B cell (primary cell): ENCODE measurements at regions not wholly inside any gene's neighbourhood (a gene's known extent, or its start where the extent isn't known, plus 50 kb on each side); places are given as distances from the start of the nearest gene placed in this dataset.

Source experiments
- ATAC-seq: fragments of 200-7000 bp; cut with Tn5 transposase; one replicate; pipeline ENCODE4 v1.10.0; 2021; ENCODE audit warnings: low read depth, mild to moderate bottlenecking, moderate number of reproducible peaks, moderate library complexity
- CTCF ChIA-PET: fragments of 350-600 bp; sonication (Branson Sonifier 250); formaldehyde crosslinking; loops from one replicate; lab custom pipeline; 2021; ENCODE audit warnings: antibody characterized with exemption, inconsistent platforms; lab: Charles Lee
- POLR2A ChIA-PET: fragments of 350-600 bp; sonication (Branson Sonifier 250); formaldehyde crosslinking; loops from one replicate; lab custom pipeline; 2021; ENCODE audit warnings: antibody characterized with exemption; lab: Charles Lee
- DNase-seq: peaks from one replicate; pipeline ENCODE4 v3.0.0; 2013
- H2AFZ ChIP-seq: 2 replicates; pipeline ENCODE4 v1.6.1; 2012; ENCODE audit warnings: mild to moderate bottlenecking, low read depth, low read length; ENCODE audit not compliant: insufficient read depth, poor library complexity, severe bottlenecking
- H3K27ac ChIP-seq, 2 donors: 1 replicate in 1 of 2; 2 replicates in 1 of 2; pipeline ENCODE4 v1.5.1; 2012 to 2013; ENCODE audit warnings: low read length in 2 of 2, mild to moderate bottlenecking in 2 of 2, moderate library complexity in 1 of 2
- H3K27me3 ChIP-seq, 4 experiments: fragments of 200-600 bp in 1 of 4; sonication (generic) in 1 of 4; replicated peaks in 1 of 4; 1 replicate in 2 of 4; 2 replicates in 2 of 4; pipeline versions ENCODE4 v1.6.1 to v1.7.0; 2013 to 2016; ENCODE audit warnings: low read length in 3 of 4, mild to moderate bottlenecking in 2 of 4, mixed read lengths in 1 of 4, moderate library complexity in 1 of 4; ENCODE audit not compliant: insufficient read depth in 4 of 4, control insufficient read depth in 3 of 4; ENCODE audit errors: control extremely low read depth in 1 of 4
- H3K36me3 ChIP-seq, 2 experiments: replicated peaks in 1 of 2; 1 replicate in 1 of 2; 2 replicates in 1 of 2; pipeline versions ENCODE4 v1.6.1 to v1.7.1; 2013; ENCODE audit warnings: low read length in 1 of 2; ENCODE audit not compliant: insufficient read depth in 2 of 2, control insufficient read depth in 1 of 2; ENCODE audit errors: control extremely low read depth in 1 of 2, extremely low read depth in 1 of 2
- H3K4me1 ChIP-seq, 2 donors: fragments of 200-600 bp in 1 of 2; sonication (generic) in 1 of 2; 1 replicate in 1 of 2; 2 replicates in 1 of 2; pipeline versions ENCODE4 v1.5.1 to v1.6.1; 2013 to 2017; ENCODE audit warnings: low read length in 2 of 2; ENCODE audit not compliant: control insufficient read depth in 2 of 2, insufficient read depth in 2 of 2
- H3K4me2 ChIP-seq: replicated peaks from 2 replicates; pipeline ENCODE3; 2012; ENCODE audit warnings: mild to moderate bottlenecking, low read depth, low read length; ENCODE audit not compliant: poor library complexity, severe bottlenecking
- H3K4me3 ChIP-seq, 5 experiments: fragments of 200-600 bp in 1 of 5; sonication (generic) in 1 of 5; 1 replicate in 3 of 5; 2 replicates in 2 of 5; pipeline versions ENCODE4 v1.5.1 to v1.7.0; 2011 to 2016; ENCODE audit warnings: low read length in 4 of 5, mild to moderate bottlenecking in 4 of 5, low read depth in 2 of 5, control low read depth in 1 of 5, moderate library complexity in 1 of 5; ENCODE audit not compliant: insufficient read depth in 1 of 5; ENCODE audit errors: control extremely low read depth in 1 of 5, extremely low read depth in 1 of 5
- H3K79me2 ChIP-seq: fragments of 200-600 bp; sonication (generic); one replicate; pipeline ENCODE4 v1.6.0; 2016; ENCODE audit warnings: low read length; ENCODE audit not compliant: control insufficient read depth, insufficient read depth
- H3K9ac ChIP-seq: fragments of 200-600 bp; sonication (generic); 2 replicates; pipeline ENCODE4 v1.6.1; 2017; ENCODE audit warnings: mild to moderate bottlenecking, low read length, moderate library complexity
- H3K9me3 ChIP-seq, 3 donors: one replicate each; pipeline versions ENCODE4 v1.6.1 to v1.7.1; 2013; ENCODE audit warnings: low read length in 2 of 3; ENCODE audit not compliant: control insufficient read depth in 2 of 3, insufficient read depth in 1 of 3; ENCODE audit errors: control extremely low read depth in 1 of 3
- H4K20me1 ChIP-seq: 2 replicates; pipeline ENCODE4 v1.6.0; 2012; ENCODE audit warnings: mild to moderate bottlenecking, low read length; ENCODE audit not compliant: insufficient read depth, control insufficient read depth, poor library complexity, severe bottlenecking
- H3K27ac Mint-ChIP-seq: one replicate; pipeline ENCODE4 v1.8.0; 2021; ENCODE audit warnings: mixed read lengths
- H3K27me3 Mint-ChIP-seq: one replicate; pipeline ENCODE4 v1.8.0; 2021; ENCODE audit warnings: mixed read lengths
- H3K4me1 Mint-ChIP-seq: one replicate; pipeline ENCODE4 v1.8.0; 2021; ENCODE audit warnings: mixed read lengths
- H3K4me3 Mint-ChIP-seq: one replicate; pipeline ENCODE4 v1.8.0; 2021; ENCODE audit warnings: mixed read lengths
- H3K9me3 Mint-ChIP-seq: one replicate; pipeline ENCODE4 v1.8.0; 2022; ENCODE audit warnings: mixed read lengths; ENCODE audit not compliant: insufficient read depth
- EZH2 ChIP-seq: IDR thresholded peaks from 2 replicates; pipeline ENCODE4 v1.6.1; 2012; ENCODE audit warnings: borderline replicate concordance, low read depth, mild to moderate bottlenecking, moderate library complexity, low read length; ENCODE audit not compliant: insufficient read depth, poor library complexity, severe bottlenecking
- WGBS: methylation state at CpG from one replicate; pipeline ENCODE4 v1.1.5; 2013; ENCODE audit warnings: missing lambda C conversion rate; ENCODE audit not compliant: insufficient coverage; 5-methylcytosine and 5-hydroxymethylcytosine counted together
- intact Hi-C: fragments of 100-400 bp; cut with micrococcal nuclease; formaldehyde crosslinking; loops from one replicate; pipeline ENCODE4 v1.10.0; 2022
- TF ChIP-seq, protein P1 (sequence below): fragments of 200-600 bp; IDR thresholded peaks from one replicate; pipeline ENCODE4 v1.8.0; 2022; ENCODE audit warnings: antibody characterized with exemption, mild to moderate bottlenecking

DNA sequence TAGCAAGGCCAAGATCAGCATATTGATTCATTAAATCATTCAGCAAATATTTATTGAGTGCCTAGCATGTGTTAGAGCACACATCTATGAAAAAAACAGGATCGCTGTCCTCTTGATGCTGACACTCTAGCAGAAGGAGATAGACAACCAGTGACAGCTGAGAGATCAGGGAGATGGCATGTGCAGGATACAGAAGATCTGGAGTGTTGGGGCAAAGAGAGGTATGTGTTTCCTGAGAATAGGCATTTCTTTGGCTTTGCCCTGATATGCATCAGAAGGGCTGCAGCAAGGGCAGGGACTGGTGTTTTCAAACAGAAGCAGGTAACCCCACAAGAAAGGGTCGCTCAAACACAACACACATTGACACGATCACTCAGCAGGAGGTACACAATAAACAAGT lies 423.4 kb downstream of the FOXO1 start:
- no peaks in the 10 kb centered on the region for H3K79me2 ChIP-seq
- no peaks in the 10 kb centered on the region for H3K9me3 ChIP-seq
- H3K4me3 ChIP-seq: no peak overlapping the region
- ATAC-seq (no peak), DNase-seq (no peak)
- peaks cover 2% of the 10 kb centered on the region for H3K4me1 Mint-ChIP-seq
- H3K27me3 ChIP-seq: no peaks in the 10 kb centered on the region
- no peak overlapping the region for H3K27ac Mint-ChIP-seq
- H4K20me1 ChIP-seq: no peaks in the 10 kb centered on the region
- no peaks in the 10 kb centered on the region for H3K36me3 ChIP-seq
- intact Hi-C loops: no loop called here
- ChIA-PET POLR2A (no interaction called here), CTCF (no interaction called here)
- no peaks in the 10 kb centered on the region for H3K27me3 Mint-ChIP-seq
- TF ChIP-seq EZH2: no peak
- TF ChIP-seq, protein P1, sequence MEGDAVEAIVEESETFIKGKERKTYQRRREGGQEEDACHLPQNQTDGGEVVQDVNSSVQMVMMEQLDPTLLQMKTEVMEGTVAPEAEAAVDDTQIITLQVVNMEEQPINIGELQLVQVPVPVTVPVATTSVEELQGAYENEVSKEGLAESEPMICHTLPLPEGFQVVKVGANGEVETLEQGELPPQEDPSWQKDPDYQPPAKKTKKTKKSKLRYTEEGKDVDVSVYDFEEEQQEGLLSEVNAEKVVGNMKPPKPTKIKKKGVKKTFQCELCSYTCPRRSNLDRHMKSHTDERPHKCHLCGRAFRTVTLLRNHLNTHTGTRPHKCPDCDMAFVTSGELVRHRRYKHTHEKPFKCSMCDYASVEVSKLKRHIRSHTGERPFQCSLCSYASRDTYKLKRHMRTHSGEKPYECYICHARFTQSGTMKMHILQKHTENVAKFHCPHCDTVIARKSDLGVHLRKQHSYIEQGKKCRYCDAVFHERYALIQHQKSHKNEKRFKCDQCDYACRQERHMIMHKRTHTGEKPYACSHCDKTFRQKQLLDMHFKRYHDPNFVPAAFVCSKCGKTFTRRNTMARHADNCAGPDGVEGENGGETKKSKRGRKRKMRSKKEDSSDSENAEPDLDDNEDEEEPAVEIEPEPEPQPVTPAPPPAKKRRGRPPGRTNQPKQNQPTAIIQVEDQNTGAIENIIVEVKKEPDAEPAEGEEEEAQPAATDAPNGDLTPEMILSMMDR: no peak
- no CpG with 5 or more reads among the region's 3 CpGs for WGBS
- H2AFZ ChIP-seq: no peak overlapping the region
- no peak overlapping the region for H3K9ac ChIP-seq
- H3K9me3 Mint-ChIP-seq: no peaks in the 10 kb centered on the region
- H3K4me2 ChIP-seq: no peak overlapping the region
- no peaks in the 10 kb centered on the region for H3K4me1 ChIP-seq
- no peak overlapping the region for H3K4me3 Mint-ChIP-seq
- no peak overlapping the region for H3K27ac ChIP-seq

DNA sequence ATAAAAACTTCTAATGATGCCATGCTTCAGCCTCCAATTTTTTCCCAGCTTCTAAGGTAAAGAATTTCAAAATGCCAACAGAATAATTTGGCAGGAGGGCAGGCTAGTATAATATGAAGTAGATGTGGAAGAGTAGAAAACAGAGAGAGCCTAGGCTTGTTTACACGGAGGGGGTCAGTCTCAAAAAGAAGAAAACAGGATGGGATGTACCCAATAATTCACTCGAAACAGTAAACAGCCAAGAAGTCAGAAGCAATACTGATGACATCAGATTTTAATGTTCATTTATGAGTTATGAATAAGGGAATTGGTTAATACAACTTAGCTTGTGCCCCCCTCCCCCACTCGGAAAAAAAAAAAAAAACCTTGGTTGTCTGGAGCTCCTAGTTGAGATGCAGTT lies 422.5 kb downstream of the FOXO1 start:
- POLR2A ChIA-PET: no interaction called here
- Histone ChIP-seq H3K4me1 (no peaks in the 10 kb centered on the region), H3K9ac (no peak overlapping the region), H2AFZ (no peak overlapping the region), H3K27ac (no peak overlapping the region), H4K20me1 (no peaks in the 10 kb centered on the region), H3K79me2 (no peaks in the 10 kb centered on the region), H3K4me2 (no peak overlapping the region), H3K9me3 (peaks cover 0 to 3% (median 0%) of the 10 kb centered on the region in 3 donors), H3K27me3 (no peaks in the 10 kb centered on the region), H3K4me3 (no peak overlapping the region), H3K36me3 (no peaks in the 10 kb centered on the region)
- Mint-ChIP-seq H3K27me3 (no peaks in the 10 kb centered on the region), H3K4me3 (no peak overlapping the region), H3K9me3 (peaks cover 2% of the 10 kb centered on the region), H3K27ac (no peak overlapping the region), H3K4me1 (peaks cover 2% of the 10 kb centered on the region)
- CTCF ChIA-PET: no interaction called here
- no peak for DNase-seq
- TF ChIP-seq, protein P1: no peak
- no peak for TF ChIP-seq EZH2
- intact Hi-C loops: no loop called here
- ATAC-seq: no peak
- WGBS: 0% methylated on average over 1 of the region's 3 CpGs
